Activated CD8-positive, alpha-beta memory T cell treated with anti-CD3 and anti-CD28 coated beads, Interleukin-2, amount 10 ng/mL, durations not matched to agents 7 days and 5 days (primary cell): ENCODE measurements at regions not wholly inside any gene's neighbourhood (a gene's known extent, or its start where the extent isn't known, plus 50 kb on each side); places are given as distances from the start of the nearest gene placed in this dataset.
"Not testable (repeated sequence)": the region's sequence is repeated elsewhere in the genome, so short reads cannot be mapped to it uniquely, and the experiment has no call there.

Source experiments
- ATAC-seq: fragments of 150-1000 bp; cut with Tn5 transposase; one replicate; pipeline ENCODE4 v1.10.0; 2021; ENCODE audit warnings: moderate library complexity
- CTCF ChIA-PET: fragments of 350-600 bp; sonication (Branson Sonifier 250); formaldehyde crosslinking; loops from one replicate; lab custom pipeline; 2021; ENCODE audit warnings: antibody characterized with exemption; lab: Charles Lee
- DNase-seq: peaks from one replicate; pipeline ENCODE4 v3.0.0-alpha.2; 2020
- H3K27ac Mint-ChIP-seq: one replicate; pipeline ENCODE4 v1.8.0; 2021; ENCODE audit warnings: mild to moderate bottlenecking, mixed read lengths
- H3K27me3 Mint-ChIP-seq: one replicate; pipeline ENCODE4 v1.8.0; 2021; ENCODE audit warnings: mixed read lengths
- H3K36me3 Mint-ChIP-seq: one replicate; pipeline ENCODE4 v1.8.0; 2021; ENCODE audit warnings: mild to moderate bottlenecking, mixed read lengths
- H3K4me1 Mint-ChIP-seq: one replicate; pipeline ENCODE4 v1.8.0; 2021; ENCODE audit warnings: mixed read lengths
- H3K4me3 Mint-ChIP-seq: one replicate; pipeline ENCODE4 v1.8.0; 2021; ENCODE audit warnings: mild to moderate bottlenecking, moderate library complexity, mixed read lengths
- H3K9me3 Mint-ChIP-seq: one replicate; pipeline ENCODE4 v1.8.0; 2022; ENCODE audit warnings: low read depth, mixed read lengths

DNA sequence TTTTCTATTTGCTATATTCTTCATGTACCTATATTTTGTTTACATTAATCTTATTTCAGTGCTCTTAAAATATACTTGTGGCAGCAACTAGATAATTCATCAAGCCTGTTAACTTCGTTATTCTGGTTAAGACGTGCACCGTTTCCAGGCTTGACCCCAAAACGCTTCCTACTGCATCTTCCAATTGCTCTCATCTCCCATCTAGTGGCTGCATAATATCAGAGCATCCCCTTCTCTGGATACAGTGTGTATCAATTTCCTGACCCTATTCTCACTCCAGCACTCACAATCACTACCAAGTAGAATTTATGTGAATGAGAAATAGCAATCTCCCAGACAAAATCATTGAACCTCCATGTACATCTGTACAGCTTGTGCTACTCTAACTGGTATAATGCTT lies 1280.3 kb upstream of the B3GALT2 start:
- Mint-ChIP-seq H3K9me3 (no peaks in the 10 kb centered on the region), H3K4me3 (no peak overlapping the region), H3K4me1 (no peaks in the 10 kb centered on the region), H3K27me3 (no peaks in the 10 kb centered on the region), H3K36me3 (no peaks in the 10 kb centered on the region), H3K27ac (no peak overlapping the region)
- no peak for DNase-seq
- ATAC-seq = no peak
- CTCF ChIA-PET = no interaction called here

DNA sequence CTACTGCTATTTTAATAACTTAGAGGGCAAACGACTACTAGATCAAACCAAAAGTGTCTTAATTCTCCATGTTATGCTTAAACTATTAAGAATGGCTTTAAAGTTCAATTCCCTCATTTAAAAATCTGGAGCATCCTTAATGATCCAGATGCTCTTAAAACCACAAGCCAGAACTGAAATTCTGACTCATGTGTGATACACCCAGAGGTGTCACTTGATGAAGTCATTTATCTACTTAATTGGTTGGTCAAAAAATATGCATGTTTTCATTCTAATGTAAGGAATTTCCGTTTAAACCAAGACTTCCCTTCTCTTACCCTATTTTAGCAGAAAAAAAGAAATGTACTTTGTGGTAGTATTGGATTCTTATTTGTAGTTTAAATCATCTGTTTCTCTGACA lies 1261.2 kb upstream of the B3GALT2 start:
- no peak for DNase-seq
- no peak overlapping the region for H3K4me3 Mint-ChIP-seq
- CTCF ChIA-PET = no interaction called here
- no peaks in the 10 kb centered on the region for H3K36me3 Mint-ChIP-seq
- no peaks in the 10 kb centered on the region for H3K9me3 Mint-ChIP-seq
- no peak for ATAC-seq
- no peaks in the 10 kb centered on the region for H3K27me3 Mint-ChIP-seq
- H3K4me1 Mint-ChIP-seq = no peaks in the 10 kb centered on the region
- H3K27ac Mint-ChIP-seq = no peak overlapping the region

DNA sequence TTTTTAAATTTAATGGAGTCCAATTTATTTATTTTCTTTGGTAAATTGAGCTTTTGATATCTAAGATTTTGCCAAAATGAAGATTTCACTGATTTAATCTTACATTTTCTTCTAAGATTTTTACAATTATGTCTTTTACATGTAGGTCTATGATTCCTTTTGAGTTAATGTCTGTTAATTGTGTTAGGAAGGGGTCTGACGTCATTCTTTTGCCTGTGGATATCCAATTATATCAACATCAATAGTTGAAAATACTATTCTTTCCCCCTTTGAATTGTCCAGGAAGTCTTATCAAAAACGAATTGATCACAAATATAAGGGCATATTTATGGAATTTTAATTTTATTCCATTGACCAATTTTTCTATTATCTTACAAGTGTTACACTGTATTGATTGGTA lies 1258.8 kb upstream of the B3GALT2 start:
- no peak overlapping the region for H3K27ac Mint-ChIP-seq
- CTCF ChIA-PET = no interaction called here
- peaks cover 2% of the 10 kb centered on the region for H3K9me3 Mint-ChIP-seq
- H3K27me3 Mint-ChIP-seq = no peaks in the 10 kb centered on the region
- DNase-seq (no peak), ATAC-seq (no peak)
- no peaks in the 10 kb centered on the region for H3K4me1 Mint-ChIP-seq
- no peak overlapping the region for H3K4me3 Mint-ChIP-seq
- H3K36me3 Mint-ChIP-seq = no peaks in the 10 kb centered on the region

DNA sequence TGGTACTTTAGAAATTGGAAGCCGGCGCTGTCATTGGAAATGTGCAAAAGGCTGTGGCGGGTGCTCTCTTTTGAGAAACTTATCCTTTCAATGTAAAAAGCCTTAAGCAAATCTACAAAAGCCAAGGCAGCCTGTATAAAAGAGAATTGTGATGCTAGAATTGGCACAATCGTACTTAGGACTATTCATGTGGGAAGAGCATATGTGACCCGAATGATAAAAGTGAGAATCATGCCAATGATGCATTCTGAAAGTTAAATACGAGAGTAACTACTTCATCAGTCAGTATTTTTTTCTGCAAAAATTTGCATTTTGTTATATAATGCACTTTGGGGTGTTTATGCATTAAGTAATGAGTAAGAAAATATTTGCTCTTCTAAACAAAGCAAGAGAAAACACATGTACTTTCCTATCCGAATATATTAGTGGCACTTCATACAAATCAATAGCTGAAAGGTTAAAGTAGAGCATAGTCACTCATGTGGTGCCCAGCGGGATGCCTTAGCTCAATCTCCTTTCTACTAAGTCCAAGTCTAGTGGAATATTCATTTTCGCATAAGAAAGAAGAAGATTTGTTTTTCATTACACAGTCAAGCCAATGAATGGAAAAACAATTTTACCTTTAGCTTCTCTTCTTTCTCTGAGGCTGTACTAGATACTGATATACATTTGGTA lies 1256.6 kb upstream of the B3GALT2 start:
- no peaks in the 10 kb centered on the region for H3K27me3 Mint-ChIP-seq
- DNase-seq = no peak
- H3K4me1 Mint-ChIP-seq = no peaks in the 10 kb centered on the region
- H3K9me3 Mint-ChIP-seq = peaks cover 2% of the 10 kb centered on the region
- H3K27ac Mint-ChIP-seq = no peak overlapping the region
- H3K36me3 Mint-ChIP-seq = no peaks in the 10 kb centered on the region
- CTCF ChIA-PET = no interaction called here
- no peak for ATAC-seq
- H3K4me3 Mint-ChIP-seq = no peak overlapping the region

DNA sequence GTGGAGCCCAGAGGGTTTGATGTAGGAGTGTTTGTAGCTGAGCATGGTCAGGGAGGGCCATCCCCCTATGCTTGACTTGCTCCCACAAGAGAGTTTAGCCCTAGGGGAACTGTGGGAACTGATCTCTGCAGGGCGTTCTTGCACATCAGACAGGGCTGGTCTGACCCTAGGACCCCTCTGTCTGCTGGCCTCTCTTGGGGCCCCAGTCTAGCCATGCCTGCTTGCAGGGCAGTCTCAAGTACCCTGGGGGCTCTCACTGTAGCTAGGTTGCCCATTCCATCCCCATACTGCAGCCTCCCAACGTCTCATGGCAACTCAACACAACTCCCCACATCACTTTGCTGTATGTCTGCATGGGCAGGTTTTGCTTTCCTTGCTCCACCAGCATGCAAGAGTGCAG lies 1250.7 kb upstream of the B3GALT2 start:
- Mint-ChIP-seq H3K27me3 (no peaks in the 10 kb centered on the region), H3K9me3 (peaks cover 2% of the 10 kb centered on the region), H3K27ac (no peak overlapping the region), H3K4me1 (no peaks in the 10 kb centered on the region), H3K4me3 (no peak overlapping the region), H3K36me3 (no peaks in the 10 kb centered on the region)
- DNase-seq = no peak
- CTCF ChIA-PET = no interaction called here
- ATAC-seq = no peak

DNA sequence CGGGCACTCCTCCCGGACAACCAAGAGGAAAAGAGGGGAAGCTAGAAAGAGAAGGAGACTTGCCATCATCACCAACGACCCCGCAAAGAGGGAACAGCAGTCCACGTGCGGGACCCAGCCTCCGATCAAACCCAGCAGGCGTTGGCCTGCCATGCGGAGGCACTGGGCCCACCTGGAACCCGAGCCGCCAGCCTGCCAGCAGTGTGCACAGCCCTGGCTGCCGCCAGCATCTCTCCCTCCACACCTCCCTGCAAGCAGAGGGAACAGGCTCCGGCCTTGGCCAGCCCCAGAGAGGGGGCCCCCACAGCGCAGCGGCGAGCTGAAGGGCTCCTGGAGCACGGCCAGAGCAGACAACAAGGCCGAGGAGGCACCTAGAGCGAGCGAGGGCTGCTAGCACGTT lies 1244.7 kb upstream of the B3GALT2 start:
- no peak for DNase-seq
- CTCF ChIA-PET = no interaction called here
- H3K4me1 Mint-ChIP-seq = no peaks in the 10 kb centered on the region
- peaks cover 4% of the 10 kb centered on the region for H3K9me3 Mint-ChIP-seq
- no peak overlapping the region for H3K27ac Mint-ChIP-seq
- no peak for ATAC-seq
- no peaks in the 10 kb centered on the region for H3K36me3 Mint-ChIP-seq
- H3K4me3 Mint-ChIP-seq = no peak overlapping the region
- H3K27me3 Mint-ChIP-seq = no peaks in the 10 kb centered on the region

DNA sequence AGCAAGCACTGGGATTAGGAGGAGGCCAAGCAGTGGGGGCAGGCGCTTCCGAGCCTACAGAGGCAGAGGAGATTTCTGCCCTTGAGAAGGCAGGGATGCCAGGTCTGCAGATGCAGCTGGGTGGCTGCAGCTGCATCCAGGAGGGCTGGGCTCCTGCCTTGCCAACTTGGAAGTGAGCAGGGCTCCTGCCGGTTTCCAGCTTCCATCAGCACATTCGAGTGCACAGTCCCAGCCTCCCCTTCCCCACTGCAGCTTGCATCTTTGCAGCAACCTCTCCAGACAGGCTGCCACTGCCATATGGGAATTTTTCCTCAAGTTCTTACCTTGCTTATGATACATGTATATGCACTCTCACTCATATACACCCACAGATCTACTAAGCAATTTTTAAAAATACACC lies 1234.3 kb upstream of the B3GALT2 start:
- H3K27ac Mint-ChIP-seq = no peak overlapping the region
- H3K36me3 Mint-ChIP-seq = no peaks in the 10 kb centered on the region
- no peaks in the 10 kb centered on the region for H3K27me3 Mint-ChIP-seq
- CTCF ChIA-PET = no interaction called here
- ATAC-seq (no peak), DNase-seq (no peak)
- H3K9me3 Mint-ChIP-seq = peaks cover 4% of the 10 kb centered on the region
- no peaks in the 10 kb centered on the region for H3K4me1 Mint-ChIP-seq
- H3K4me3 Mint-ChIP-seq = no peak overlapping the region

DNA sequence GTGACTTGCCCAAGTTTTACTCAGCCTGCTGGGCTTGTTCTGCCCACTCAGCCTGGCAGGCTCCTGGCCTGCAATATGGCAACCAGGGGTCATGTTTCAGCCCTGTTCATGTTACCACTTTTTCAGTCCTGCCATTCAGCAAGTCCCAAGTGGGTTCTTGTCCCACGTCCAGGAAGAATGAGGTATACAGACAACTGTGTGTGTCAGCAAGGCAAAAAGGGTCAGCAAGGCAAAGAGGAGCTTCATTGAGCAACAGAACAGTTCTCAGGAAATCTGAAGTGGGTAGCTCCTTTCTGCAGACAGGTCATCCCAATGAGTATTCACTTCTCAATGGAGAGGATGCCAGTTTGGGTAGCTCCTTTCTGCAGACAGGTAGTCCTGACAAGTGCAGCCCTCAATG lies 1233.3 kb upstream of the B3GALT2 start:
- H3K4me1 Mint-ChIP-seq = no peaks in the 10 kb centered on the region
- no peak overlapping the region for H3K27ac Mint-ChIP-seq
- H3K27me3 Mint-ChIP-seq = no peaks in the 10 kb centered on the region
- ATAC-seq (no peak), DNase-seq (no peak)
- H3K9me3 Mint-ChIP-seq = peaks cover 4% of the 10 kb centered on the region
- CTCF ChIA-PET = no interaction called here
- no peaks in the 10 kb centered on the region for H3K36me3 Mint-ChIP-seq
- H3K4me3 Mint-ChIP-seq = no peak overlapping the region

DNA sequence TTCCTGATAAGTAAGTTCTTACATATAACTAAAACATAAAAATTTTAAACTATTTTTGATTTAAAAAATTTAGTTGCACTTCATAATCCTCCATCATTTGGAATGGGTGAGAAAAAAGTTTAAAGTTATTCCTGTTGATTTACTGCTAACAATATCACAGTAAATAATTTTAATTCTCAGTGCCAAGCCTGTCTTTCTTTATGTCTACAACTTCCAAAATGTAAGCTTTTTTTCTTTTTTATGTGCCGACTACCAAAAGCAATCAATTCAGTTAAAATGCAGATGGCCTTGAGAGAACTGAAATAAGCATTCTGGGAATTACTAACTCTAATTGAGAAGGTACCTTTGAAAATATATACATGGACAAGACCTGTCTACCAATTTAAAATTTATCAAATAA lies 1224.3 kb upstream of the B3GALT2 start:
- Mint-ChIP-seq H3K4me1 (no peaks in the 10 kb centered on the region), H3K27me3 (no peaks in the 10 kb centered on the region), H3K27ac (no peak overlapping the region), H3K36me3 (no peaks in the 10 kb centered on the region), H3K9me3 (no peaks in the 10 kb centered on the region), H3K4me3 (no peak overlapping the region)
- CTCF ChIA-PET = no interaction called here
- DNase-seq (no peak), ATAC-seq (no peak)

DNA sequence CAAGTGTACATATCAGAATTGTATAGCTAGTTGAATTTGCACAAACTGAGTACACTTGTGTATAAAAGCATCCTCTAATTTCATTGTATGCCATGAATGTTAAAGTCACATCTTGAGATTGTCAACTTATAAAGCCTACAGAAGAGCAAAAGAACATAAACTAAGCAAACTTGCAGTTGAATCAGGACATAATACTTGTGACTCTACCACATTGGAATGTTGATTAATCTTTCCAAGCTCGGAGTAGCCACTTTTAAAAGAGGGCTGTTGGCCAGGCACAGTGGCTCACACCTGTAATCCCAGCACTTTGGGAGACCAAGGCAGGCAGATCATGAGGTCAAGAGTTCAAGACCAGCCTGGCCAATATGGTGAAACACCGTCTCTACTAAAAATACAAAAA lies 1220.8 kb upstream of the B3GALT2 start:
- ATAC-seq, H3K36me3 Mint-ChIP-seq, DNase-seq, CTCF ChIA-PET, H3K4me1 Mint-ChIP-seq, H3K4me3 Mint-ChIP-seq, H3K27me3 Mint-ChIP-seq, H3K27ac Mint-ChIP-seq, H3K9me3 Mint-ChIP-seq: not testable (repeated sequence)

DNA sequence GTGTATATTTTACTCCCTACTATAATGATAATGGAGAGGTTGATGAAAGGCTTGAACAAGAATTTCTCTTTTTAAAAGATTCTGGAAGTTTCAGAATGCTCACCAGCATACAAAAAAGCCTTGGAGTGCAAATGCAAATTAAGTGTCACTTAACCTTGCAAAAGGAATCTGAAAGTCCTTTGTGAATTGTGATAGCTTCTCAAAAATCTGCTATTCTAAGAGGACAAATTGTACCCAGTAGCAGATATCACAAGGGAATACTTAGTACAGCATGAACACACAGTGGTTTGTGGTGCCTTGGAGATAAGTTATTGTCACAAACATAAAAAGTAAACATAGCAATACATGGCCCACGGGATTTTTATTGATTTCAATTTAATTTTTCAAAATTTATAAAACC lies 1208.3 kb upstream of the B3GALT2 start:
- Mint-ChIP-seq H3K27ac (no peak overlapping the region), H3K4me1 (no peaks in the 10 kb centered on the region), H3K36me3 (no peaks in the 10 kb centered on the region), H3K4me3 (no peak overlapping the region), H3K9me3 (no peaks in the 10 kb centered on the region), H3K27me3 (no peaks in the 10 kb centered on the region)
- CTCF ChIA-PET = no interaction called here
- ATAC-seq (no peak), DNase-seq (no peak)

DNA sequence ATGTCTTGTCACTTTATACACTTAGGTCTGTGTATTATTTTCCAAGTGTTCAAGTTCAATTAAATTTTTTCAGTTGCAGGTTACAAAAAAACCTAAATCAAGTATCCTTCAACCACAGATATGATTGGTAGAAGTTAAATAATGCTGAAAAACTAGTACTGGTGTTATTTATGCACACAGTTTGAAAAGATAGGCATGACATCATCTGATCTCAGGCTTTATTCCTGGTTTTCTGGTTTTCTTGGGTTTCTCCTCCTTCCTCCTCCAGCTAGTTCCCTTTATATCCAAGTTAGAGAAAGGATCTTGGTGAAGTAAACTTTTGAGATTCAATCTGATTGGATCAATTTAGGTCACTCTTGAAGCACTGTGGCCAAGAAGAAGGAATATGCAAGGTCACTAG lies 1201.1 kb upstream of the B3GALT2 start:
- DNase-seq = no peak
- Mint-ChIP-seq H3K36me3 (no peaks in the 10 kb centered on the region), H3K27ac (no peak overlapping the region), H3K4me3 (no peak overlapping the region), H3K27me3 (no peaks in the 10 kb centered on the region), H3K9me3 (no peaks in the 10 kb centered on the region), H3K4me1 (no peaks in the 10 kb centered on the region)
- CTCF ChIA-PET = no interaction called here
- ATAC-seq = no peak

DNA sequence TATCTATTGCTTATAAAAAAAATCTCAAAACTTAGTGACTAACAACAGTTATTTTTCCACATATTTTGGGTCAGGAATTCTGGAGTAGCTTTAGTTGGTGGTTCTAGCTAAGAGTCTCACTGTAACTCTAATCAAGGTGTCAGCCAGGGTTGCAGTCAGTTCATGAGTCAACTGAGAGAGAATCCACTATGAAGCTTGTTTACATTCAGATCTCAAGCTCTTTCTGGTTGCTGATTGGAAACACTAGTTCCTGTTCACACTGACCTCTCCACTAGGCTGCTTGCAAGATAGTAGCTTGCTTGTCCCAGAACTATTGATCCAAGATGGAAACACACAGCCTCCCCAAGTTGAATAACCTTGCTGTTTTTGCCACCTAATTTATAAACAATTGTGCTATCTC lies 1192.1 kb upstream of the B3GALT2 start:
- no peak overlapping the region for H3K27ac Mint-ChIP-seq
- ATAC-seq = no peak
- no peak overlapping the region for H3K4me3 Mint-ChIP-seq
- CTCF ChIA-PET = no interaction called here
- H3K27me3 Mint-ChIP-seq = no peaks in the 10 kb centered on the region
- no peaks in the 10 kb centered on the region for H3K4me1 Mint-ChIP-seq
- no peak for DNase-seq
- H3K36me3 Mint-ChIP-seq = no peaks in the 10 kb centered on the region
- no peaks in the 10 kb centered on the region for H3K9me3 Mint-ChIP-seq

DNA sequence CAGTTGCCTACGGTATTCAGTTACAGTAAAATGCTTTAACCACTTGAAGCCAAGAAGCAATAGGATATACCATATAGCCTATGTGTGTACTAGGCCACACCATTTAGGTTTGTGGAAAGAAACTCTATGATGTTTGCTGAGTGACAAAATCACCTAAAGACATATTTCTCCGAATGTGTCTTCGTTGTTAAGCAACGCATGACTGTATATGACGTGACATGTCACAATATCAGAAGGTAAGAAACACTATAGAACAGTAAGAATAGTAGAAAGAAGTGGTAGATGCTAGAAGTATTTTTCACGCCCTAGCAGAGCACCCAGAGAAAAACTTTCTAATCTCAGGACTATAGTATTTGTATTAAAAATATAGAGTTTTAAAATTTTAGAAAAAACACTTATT lies 1188.2 kb upstream of the B3GALT2 start:
- H3K4me1 Mint-ChIP-seq = no peaks in the 10 kb centered on the region
- H3K27ac Mint-ChIP-seq = no peak overlapping the region
- no peak for DNase-seq
- no peaks in the 10 kb centered on the region for H3K27me3 Mint-ChIP-seq
- H3K36me3 Mint-ChIP-seq = no peaks in the 10 kb centered on the region
- CTCF ChIA-PET = no interaction called here
- H3K9me3 Mint-ChIP-seq = no peaks in the 10 kb centered on the region
- H3K4me3 Mint-ChIP-seq = no peak overlapping the region
- ATAC-seq = no peak

DNA sequence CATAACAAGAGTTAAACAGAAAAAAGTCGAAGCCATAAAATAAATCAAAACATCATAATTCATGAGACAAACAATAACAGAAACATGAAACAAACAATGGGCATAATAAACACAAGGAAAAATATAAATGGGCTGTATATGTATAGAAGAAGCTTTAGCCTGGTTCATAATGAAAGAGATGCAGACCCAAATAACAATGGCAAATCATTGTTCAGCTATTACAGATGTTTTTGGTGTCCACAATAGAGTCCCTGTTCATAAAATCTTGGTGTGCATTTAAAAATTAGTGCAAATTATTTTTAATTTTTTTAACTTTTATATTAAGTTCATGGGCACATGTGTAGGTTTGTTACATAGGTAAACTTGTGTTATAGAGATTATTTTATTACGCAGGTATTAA lies 1185.9 kb upstream of the B3GALT2 start:
- Mint-ChIP-seq H3K9me3 (no peaks in the 10 kb centered on the region), H3K36me3 (no peaks in the 10 kb centered on the region), H3K27me3 (no peaks in the 10 kb centered on the region), H3K4me3 (no peak overlapping the region), H3K4me1 (no peaks in the 10 kb centered on the region), H3K27ac (no peak overlapping the region)
- CTCF ChIA-PET = no interaction called here
- DNase-seq = no peak
- ATAC-seq = no peak
